ENCODE measurements at regions not wholly inside any gene's neighbourhood (a gene's known extent, or its start where the extent isn't known, plus 50 kb on each side); places are given as distances from the start of the nearest gene placed in this dataset.

DNA sequence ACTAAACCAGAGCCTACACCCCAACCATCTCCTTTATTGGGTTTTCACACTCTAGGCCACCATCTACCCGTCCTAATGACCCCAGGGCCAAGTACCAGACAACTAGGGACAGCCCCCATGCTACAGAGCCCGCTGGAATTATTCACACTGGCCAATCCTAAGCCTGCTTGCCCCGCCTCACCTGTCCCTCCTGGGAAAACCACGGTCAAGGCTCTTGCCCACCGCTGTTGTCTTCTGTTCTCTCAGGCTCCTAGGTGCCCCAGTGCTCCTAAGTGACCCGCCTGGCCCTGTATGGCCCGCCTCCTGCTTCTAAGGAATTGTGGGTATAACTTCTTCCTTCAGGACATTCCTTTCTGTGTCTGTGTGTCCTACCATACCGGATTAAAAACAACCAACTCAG lies 453.4 kb downstream of the CD83 start:
- TF ChIP-seq, protein P1, sequence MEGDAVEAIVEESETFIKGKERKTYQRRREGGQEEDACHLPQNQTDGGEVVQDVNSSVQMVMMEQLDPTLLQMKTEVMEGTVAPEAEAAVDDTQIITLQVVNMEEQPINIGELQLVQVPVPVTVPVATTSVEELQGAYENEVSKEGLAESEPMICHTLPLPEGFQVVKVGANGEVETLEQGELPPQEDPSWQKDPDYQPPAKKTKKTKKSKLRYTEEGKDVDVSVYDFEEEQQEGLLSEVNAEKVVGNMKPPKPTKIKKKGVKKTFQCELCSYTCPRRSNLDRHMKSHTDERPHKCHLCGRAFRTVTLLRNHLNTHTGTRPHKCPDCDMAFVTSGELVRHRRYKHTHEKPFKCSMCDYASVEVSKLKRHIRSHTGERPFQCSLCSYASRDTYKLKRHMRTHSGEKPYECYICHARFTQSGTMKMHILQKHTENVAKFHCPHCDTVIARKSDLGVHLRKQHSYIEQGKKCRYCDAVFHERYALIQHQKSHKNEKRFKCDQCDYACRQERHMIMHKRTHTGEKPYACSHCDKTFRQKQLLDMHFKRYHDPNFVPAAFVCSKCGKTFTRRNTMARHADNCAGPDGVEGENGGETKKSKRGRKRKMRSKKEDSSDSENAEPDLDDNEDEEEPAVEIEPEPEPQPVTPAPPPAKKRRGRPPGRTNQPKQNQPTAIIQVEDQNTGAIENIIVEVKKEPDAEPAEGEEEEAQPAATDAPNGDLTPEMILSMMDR (IDR thresholded peaks at IDR 0.05; ENCODE audit: poor library complexity, severe bottlenecking), result no peak
- TF ChIP-seq TAF1 (IDR thresholded peaks at IDR 0.05; ENCODE audit: low read depth), result no peak
- no peak for TF ChIP-seq EZH2 (IDR thresholded peaks at IDR 0.05; ENCODE audit: borderline replicate concordance, insufficient read depth, low read length, poor library complexity, severe bottlenecking)
- TF ChIP-seq MXI1 (conservative IDR thresholded peaks at IDR 0.05; ENCODE audit: poor library complexity, severe bottlenecking), result no peak
- TF ChIP-seq EP300 (conservative IDR thresholded peaks at IDR 0.05; ENCODE audit: poor library complexity, severe bottlenecking), result no peak
- TF ChIP-seq RAD21 (conservative IDR thresholded peaks at IDR 0.05), result no peak
- no peak for TF ChIP-seq POLR2AphosphoS5 (IDR thresholded peaks at IDR 0.05)
- TF ChIP-seq REST (IDR thresholded peaks at IDR 0.05; ENCODE audit: borderline replicate concordance), result no peak
- no peak for TF ChIP-seq SMC3 (conservative IDR thresholded peaks at IDR 0.05; ENCODE audit: poor library complexity)
